ENCODE measurements at regions not wholly inside any gene's neighbourhood (a gene's known extent, or its start where the extent isn't known, plus 50 kb on each side); places are given as distances from the start of the nearest gene placed in this dataset.

DNA sequence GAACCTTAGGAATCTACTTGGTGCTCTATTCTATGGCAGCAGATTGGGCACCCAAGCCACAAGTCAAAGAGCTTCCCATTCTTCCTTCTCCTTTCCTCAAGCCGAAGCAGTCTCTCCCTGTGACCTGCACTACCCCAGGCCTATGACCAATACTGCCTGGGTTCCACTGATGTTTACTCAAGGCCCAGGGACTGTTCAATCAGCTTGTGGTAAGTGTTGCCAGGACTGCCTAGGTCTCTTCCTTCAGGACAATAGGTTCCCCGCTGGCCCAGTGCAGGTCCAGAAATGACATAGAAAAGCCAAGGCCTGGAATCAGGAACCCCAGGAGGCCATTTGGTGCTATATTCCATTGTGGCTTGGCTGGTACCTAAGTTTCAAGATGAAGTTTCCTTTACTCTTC lies 397.9 kb downstream of the ZIC4 start (continued):
- TF ChIP-seq, protein P1, sequence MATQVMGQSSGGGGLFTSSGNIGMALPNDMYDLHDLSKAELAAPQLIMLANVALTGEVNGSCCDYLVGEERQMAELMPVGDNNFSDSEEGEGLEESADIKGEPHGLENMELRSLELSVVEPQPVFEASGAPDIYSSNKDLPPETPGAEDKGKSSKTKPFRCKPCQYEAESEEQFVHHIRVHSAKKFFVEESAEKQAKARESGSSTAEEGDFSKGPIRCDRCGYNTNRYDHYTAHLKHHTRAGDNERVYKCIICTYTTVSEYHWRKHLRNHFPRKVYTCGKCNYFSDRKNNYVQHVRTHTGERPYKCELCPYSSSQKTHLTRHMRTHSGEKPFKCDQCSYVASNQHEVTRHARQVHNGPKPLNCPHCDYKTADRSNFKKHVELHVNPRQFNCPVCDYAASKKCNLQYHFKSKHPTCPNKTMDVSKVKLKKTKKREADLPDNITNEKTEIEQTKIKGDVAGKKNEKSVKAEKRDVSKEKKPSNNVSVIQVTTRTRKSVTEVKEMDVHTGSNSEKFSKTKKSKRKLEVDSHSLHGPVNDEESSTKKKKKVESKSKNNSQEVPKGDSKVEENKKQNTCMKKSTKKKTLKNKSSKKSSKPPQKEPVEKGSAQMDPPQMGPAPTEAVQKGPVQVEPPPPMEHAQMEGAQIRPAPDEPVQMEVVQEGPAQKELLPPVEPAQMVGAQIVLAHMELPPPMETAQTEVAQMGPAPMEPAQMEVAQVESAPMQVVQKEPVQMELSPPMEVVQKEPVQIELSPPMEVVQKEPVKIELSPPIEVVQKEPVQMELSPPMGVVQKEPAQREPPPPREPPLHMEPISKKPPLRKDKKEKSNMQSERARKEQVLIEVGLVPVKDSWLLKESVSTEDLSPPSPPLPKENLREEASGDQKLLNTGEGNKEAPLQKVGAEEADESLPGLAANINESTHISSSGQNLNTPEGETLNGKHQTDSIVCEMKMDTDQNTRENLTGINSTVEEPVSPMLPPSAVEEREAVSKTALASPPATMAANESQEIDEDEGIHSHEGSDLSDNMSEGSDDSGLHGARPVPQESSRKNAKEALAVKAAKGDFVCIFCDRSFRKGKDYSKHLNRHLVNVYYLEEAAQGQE (IDR thresholded peaks at IDR 0.05; ENCODE audit: low read depth, low read length) = no peak

DNA sequence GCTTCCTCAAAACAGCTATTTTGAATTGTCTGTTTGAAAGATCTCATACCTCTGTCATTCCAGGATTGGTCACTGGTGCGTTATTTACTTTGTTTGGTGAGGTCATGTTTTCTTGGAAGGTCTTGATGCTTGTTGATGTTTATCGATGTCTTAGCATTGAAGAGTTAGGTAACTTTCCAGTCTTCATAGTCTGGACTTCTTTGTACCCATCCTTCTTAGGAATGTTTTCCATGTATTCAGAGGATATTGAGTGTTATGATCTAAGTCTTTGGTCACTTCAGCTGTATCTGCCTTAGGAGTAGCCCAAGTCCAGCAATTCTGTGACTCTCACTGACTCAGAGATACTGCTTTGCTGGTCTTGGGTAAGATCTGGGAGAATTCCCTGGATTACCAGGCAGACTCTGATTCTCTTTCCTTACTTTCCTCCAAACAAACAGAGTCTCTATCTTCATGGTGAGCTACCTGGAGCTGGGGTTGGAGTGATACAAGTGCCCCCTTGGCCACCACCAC lies 398.6 kb downstream of the ZIC4 start:
- DNase-seq = no peak

More for the DNA sequence above, 398.6 kb downstream of the ZIC4 start:
- no peak overlapping the region for H2AFZ ChIP-seq (ENCODE audit: low read depth)
- H3K27ac ChIP-seq (ENCODE audit: low read depth in 2 of 2, low read length in 1 of 2) = no peak overlapping the region
- H3K4me2 ChIP-seq = no peak overlapping the region
- no peaks in the 10 kb centered on the region for H4K20me1 ChIP-seq (ENCODE audit: insufficient read depth)
- H3K9me2 ChIP-seq = no peaks in the 10 kb centered on the region
- H3K9me3 ChIP-seq = no peaks in the 10 kb centered on the region
- WGBS (ENCODE audit: low lambda C conversion rate) = 18% methylated on average over 2 of the region's 2 CpGs
- H3K79me2 ChIP-seq (ENCODE audit: insufficient read depth) = no peaks in the 10 kb centered on the region
- ChIA-PET CTCF (no interaction called here), POLR2A (no interaction called here)
- no peak overlapping the region for H3K9ac ChIP-seq
- TF ChIP-seq TCF12 (IDR thresholded peaks at IDR 0.05) = no peak
- TF ChIP-seq SIN3A (IDR thresholded peaks at IDR 0.05; ENCODE audit: borderline replicate concordance, low read depth, low read length) = no peak
- TF ChIP-seq, protein P2, sequence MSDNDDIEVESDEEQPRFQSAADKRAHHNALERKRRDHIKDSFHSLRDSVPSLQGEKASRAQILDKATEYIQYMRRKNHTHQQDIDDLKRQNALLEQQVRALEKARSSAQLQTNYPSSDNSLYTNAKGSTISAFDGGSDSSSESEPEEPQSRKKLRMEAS (IDR thresholded peaks at IDR 0.05; ENCODE audit: low read depth) = no peak
- TF ChIP-seq, protein P3, sequence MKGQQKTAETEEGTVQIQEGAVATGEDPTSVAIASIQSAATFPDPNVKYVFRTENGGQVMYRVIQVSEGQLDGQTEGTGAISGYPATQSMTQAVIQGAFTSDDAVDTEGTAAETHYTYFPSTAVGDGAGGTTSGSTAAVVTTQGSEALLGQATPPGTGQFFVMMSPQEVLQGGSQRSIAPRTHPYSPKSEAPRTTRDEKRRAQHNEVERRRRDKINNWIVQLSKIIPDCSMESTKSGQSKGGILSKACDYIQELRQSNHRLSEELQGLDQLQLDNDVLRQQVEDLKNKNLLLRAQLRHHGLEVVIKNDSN (IDR thresholded peaks at IDR 0.05; ENCODE audit: borderline replicate concordance, low read depth) = no peak
- TF ChIP-seq, protein P4, sequence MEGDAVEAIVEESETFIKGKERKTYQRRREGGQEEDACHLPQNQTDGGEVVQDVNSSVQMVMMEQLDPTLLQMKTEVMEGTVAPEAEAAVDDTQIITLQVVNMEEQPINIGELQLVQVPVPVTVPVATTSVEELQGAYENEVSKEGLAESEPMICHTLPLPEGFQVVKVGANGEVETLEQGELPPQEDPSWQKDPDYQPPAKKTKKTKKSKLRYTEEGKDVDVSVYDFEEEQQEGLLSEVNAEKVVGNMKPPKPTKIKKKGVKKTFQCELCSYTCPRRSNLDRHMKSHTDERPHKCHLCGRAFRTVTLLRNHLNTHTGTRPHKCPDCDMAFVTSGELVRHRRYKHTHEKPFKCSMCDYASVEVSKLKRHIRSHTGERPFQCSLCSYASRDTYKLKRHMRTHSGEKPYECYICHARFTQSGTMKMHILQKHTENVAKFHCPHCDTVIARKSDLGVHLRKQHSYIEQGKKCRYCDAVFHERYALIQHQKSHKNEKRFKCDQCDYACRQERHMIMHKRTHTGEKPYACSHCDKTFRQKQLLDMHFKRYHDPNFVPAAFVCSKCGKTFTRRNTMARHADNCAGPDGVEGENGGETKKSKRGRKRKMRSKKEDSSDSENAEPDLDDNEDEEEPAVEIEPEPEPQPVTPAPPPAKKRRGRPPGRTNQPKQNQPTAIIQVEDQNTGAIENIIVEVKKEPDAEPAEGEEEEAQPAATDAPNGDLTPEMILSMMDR (IDR thresholded peaks at IDR 0.05) = no peak
- no peak for TF ChIP-seq TEAD4 (IDR thresholded peaks at IDR 0.05; ENCODE audit: borderline replicate concordance, insufficient read depth)
- H3K36me3 ChIP-seq (replicated peaks in 1 of 2; ENCODE audit: control insufficient read depth in 1 of 2, insufficient read depth in 2 of 2, low read length in 1 of 2) = no peaks in the 10 kb centered on the region
- H3F3A ChIP-seq (replicated peaks; ENCODE audit: insufficient read depth) = no peaks in the 10 kb centered on the region
- no peak overlapping the region for H3K4me3 ChIP-seq (ENCODE audit: low read depth in 2 of 2, low read length in 1 of 2)
- no peaks in the 10 kb centered on the region for H3K4me1 ChIP-seq (ENCODE audit: control insufficient read depth in 1 of 2, insufficient read depth in 2 of 2, low read depth in 1 of 2, low read length in 1 of 2)
- no peaks in the 10 kb centered on the region for H3K27me3 ChIP-seq (ENCODE audit: insufficient read depth)

Data from SK-N-SH (cell line).